CD4-positive, alpha-beta T cell treated with Interleukin-6 at 100 ng/mL for 8 hours (primary cell): ENCODE measurements at regions not wholly inside any gene's neighbourhood (a gene's known extent, or its start where the extent isn't known, plus 50 kb on each side); places are given as distances from the start of the nearest gene placed in this dataset.
"Not testable (repeated sequence)": the region's sequence is repeated elsewhere in the genome, so short reads cannot be mapped to it uniquely, and the experiment has no call there.

Experiments
- DNase-seq: peaks from one replicate; pipeline ENCODE4 v3.0.0-alpha.2; 2020; ENCODE audit warnings: mixed read lengths, low spot score

DNA sequence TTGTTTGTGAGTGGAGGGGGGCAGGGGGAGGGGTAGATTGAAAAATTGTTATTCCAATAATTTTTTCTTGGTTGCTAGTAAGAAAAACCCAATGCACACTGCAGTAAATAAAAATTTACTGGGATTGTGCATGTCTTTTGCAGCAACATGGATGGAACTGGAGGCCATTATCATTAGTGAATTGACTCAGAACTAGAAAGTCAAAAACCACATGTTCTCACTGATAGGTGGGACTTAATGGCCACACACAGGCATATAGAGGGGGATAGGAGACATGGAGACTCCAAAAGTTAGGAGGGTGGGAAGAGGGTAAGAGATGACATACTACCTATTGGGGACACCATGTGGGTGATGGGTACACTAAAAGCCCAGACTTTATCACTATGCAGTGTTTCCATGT lies 67.2 kb downstream of the BUB3 start:
- no peak for DNase-seq

DNA sequence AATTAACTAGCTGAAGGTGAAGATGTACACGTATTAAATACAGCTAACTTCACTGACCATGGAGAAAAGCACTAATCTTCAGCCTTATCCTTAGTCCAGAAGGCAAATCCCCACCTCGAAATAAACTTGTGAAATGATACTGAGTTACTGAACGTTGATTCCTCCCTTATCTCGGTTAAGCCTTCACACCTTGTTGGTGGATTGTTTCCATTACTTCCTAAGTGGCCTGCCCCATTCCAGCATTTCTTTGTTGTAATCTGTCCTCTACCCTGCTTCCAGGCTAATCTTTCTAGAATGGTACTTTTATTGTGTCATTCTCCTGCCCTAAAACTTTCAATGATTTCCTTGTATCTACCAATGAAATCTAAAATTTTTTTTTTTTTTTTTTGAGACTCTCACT lies 68.6 kb downstream of the BUB3 start:
- DNase-seq, result no peak

GRCh38 chr10:123227706-123228105 lies 73.5 kb downstream of the BUB3 start:
- DNase-seq, result no peak

DNA sequence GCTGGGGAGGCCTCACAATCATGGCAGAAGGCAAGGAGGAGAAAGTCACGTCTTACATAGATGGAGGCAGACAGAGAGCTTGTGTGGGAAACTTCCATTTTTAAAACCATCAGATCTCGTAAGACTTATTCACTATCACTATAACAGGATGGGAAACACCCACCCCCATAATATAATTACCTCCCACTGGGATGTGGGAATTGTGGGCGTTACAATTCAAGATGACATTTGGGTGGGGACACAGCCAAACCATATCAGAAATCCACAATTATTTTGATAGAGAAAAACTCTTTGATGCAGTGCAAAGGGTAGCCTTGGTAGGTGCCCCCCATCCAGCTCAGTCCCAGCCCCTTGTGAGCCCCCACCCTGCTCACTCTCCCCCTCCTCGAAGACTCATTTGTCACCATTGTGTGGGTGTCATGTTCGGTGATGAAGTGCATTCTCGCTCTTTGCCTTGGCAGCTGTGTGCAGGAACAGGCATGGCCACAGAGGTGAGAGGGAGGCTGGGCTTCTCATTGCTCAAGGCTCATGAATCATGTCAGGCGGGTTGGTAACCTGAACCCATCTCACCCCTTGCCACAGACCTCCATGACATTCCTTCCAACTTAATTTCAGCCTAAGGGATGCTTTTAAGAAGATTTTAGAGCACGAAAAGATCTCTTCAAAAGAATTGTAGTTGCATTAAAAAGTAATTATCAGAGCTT lies 75.9 kb downstream of the BUB3 start:
- DNase-seq, result no peak

GRCh38 chr10:123232879-123233278 lies 78.7 kb downstream of the BUB3 start:
- DNase-seq, result not testable (repeated sequence)

DNA sequence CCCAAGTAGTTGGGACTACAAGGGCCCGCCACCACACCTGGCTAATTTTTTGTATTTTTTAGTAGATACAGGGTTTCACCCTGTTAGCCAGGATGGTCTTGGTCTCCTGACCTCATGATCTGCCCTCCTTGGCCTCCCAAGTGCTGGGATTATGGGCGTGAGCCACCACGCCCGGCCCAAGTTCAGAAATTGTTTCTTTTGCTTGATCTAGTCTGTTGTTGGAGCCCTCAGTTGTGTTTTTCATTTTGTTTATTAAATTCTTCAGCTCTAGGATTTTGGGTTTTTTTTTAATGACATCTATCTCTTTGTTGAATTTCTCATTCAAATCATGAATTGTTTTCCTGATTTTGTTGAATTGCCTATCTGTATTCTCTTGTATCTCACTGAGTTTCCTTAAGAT lies 80.8 kb downstream of the BUB3 start:
- DNase-seq, result not testable (repeated sequence)

GRCh38 chr10:123236126-123236525 lies 81.9 kb downstream of the BUB3 start:
- DNase-seq, result no peak

DNA sequence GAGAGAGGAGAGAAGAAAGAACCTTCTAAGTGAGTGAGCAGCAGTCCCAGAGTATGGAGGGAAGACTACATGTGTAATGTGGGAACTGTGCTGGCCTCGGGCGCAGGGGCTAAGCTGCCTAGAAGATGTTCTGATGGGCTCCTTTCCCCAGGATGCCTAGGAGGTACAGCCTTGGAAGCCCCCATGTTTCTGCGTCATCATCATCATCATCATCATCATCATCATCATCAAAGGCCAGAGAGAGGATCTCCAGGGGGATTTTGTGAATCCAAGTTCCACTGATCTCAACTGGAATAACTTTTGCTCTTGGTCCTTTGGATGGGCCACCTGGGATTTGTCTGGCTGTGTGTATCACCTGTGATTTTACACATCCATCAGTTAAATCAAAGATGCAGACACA lies 86.0 kb downstream of the BUB3 start:
- no peak for DNase-seq

DNA sequence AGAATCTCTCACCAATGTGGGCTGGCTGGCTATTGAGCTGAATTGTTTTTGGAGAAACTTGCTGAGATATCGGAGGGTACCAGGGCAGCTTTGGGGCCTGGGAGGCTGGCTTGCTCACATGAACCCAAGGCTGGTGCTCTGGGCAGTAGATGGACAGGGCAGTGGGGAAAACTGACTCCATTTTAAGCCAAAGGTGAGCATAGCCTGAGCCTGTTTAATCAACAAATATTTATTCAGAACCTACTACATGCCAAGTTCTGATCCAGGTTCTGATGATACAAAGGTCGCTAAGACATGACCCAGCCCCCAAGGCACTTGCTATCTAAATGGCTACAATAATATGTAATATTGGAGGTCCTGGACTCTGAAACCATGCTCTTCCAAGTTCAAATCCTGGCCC lies 86.6 kb downstream of the BUB3 start:
- DNase-seq, result no peak

DNA sequence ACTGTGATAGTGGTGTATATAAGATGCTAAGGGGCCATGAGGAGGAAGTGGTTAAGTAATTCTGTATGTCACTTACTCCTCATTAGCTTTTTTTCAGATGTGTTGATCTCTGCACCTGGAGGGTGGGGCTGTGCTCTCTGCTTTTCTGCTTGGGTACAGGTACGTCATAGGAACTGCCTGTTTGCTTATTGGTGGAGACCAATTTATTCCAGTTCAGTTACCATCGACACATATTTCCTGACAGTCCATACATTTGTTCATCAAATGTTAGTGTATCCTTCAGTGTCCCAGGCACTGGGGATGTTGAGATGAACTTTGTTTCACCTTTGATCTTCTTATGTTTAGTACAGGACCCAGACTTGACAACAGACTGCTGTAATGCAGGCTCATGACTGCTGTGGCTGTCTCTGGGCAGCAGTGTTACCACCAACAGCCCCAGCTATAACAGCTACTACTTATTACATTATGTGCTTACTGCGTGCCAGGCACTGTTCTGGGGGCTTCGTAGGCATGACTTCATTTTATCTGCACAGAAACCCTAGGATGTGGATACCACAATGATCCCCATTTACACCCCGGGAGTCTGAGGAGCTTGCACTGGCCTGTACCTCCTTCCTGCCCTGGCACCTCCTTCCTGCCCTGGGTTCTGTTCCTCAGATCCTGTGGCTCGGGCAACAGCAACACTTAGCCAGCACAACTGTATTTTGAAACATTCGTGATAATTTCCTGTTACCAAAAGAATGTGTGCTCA lies 87.4 kb downstream of the BUB3 start:
- DNase-seq, result peak; percentile 69

DNA sequence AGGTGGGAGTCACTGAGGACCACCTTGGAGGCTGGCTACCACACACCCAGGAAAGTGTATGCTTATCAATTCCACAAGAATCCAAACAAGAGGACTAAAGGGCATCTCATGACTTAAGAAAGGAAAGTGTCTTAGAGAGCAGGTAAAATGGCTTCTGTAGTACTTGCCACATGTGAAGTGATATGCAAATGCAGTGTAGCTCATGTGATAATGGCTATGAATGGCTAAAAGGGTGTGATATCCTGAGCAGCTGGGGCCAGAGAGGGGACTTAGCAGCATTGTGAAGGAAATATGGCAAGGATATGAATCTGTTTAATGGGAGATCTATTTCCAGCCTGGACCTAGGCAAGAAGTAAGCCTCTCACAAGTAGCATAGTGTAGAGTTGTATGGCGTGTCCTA lies 90.5 kb downstream of the BUB3 start:
- no peak for DNase-seq

DNA sequence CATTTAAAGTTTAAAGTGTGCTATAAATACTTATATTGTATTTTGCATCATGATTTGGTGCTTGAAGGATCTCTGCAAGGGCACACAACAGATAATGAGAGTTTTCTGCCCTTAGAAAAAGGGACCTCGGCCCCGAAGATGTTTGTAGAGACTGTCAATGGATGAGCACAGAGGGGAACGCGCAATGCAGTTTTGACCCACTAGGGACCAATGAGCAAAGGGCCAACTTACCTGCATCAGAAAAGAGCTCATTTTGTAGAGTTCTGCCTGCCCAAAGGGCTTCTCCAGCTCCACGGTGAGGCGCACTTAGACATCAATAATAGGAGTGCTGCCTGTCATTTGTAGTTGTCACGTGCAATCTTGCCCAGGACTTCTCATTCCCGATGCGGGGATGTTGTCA lies 91.1 kb downstream of the BUB3 start:
- DNase-seq, result no peak

DNA sequence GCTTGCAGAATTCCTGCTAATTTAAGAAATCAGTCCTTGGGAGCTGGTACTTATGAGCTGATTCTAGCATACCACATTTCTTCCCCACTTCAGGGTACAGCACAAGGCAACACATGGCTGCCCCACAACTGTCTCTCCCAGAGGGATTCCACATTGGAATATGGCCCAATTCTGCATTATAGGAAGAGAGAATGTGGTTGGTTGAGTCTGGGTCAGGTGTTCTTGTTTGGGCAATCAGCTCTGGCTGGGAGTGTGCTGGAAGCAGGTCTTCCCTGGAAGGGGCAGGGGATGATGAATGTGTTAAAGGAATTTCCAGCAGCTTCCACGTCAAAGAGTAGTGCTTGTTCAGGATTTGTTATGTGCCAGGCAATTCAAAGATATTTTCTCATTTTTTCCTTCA lies 95.7 kb downstream of the BUB3 start:
- DNase-seq, result no peak

- DNase-seq, result no peak
Measured at GRCh38 chr10:123250640-123251039, 96.4 kb downstream of the BUB3 start.

- no peak for DNase-seq
Measured at GRCh38 chr10:123252779-123253178, 98.6 kb downstream of the BUB3 start.

DNA sequence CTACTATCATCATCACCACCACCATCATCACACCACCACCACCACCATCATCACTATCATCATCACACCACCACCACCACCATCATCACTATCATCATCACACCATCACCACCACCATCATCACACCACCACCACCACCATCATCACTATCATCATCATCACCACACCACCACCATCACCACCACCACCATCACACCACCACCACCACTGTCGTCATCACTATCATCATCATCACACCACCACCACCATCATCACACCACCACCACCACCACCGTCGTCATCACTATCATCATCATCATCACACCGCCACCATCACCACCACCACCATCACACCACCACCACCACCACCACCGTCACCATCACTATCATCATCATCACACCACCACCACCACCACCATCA lies 100.1 kb downstream of the BUB3 start:
- DNase-seq, result not testable (repeated sequence)

DNA sequence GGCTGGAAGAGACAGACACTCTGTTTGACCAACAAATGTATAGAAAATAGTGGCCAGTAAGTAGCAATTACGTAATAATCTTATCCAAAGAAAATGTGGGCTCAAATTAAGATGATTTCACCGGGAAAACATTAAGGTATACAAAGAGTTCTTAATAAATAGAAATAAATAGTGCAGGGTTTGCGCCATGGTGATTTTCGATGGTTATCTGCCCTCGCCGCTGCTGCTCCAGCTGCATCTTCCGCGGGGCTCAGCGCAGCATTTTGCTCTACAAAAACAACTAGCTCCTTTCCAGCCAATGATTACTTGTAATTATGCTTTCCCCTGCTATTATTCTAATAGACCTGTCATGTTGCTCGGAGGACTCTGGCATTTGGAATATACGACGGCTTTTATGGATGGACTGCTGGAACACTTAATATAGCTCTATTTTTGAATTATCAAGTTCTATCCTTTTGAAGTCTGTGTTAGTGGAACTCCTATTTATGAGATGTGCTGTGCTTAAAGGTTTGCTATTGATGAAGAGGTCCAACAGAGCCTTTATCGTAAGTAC lies 103.8 kb downstream of the BUB3 start:
- no peak for DNase-seq

DNA sequence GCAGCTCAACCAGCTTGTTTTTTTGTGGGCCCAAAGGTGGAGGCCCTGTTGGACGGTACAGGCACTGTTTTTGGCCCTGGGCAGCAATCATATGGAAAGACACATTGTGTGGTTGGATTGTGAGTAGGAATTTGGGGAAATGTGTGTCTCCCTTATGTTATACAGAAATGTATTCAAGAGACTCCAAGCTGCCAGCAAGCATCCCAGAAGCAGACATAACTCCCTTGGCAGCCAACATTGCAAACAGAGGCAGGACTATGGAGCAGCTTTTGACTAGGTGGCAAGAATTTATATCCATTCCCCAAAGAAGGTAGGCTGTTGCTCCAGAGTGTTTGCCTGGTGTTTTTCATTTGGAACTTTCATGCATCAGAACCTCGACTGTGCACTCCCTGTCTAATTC lies 104.9 kb downstream of the BUB3 start:
- no peak for DNase-seq

DNA sequence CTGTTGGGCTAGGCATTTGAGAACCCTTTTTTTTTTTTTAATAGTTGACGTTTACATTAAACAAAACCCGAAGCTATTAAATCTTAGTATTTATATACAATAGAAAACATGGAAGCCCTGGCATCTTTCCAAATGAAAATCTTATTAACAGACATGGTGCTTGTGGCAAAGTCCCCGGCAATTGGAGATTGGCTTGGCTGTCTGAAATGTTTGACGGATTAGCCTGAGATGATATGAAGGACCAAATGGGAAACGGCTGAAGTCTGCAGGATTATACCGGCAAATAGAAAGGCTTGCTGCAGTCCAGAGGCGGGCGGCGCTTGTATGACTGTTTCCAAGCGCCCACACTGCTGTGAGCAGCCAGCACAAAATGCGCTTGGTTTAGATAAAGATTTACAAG lies 105.6 kb downstream of the BUB3 start:
- DNase-seq, result no peak

DNA sequence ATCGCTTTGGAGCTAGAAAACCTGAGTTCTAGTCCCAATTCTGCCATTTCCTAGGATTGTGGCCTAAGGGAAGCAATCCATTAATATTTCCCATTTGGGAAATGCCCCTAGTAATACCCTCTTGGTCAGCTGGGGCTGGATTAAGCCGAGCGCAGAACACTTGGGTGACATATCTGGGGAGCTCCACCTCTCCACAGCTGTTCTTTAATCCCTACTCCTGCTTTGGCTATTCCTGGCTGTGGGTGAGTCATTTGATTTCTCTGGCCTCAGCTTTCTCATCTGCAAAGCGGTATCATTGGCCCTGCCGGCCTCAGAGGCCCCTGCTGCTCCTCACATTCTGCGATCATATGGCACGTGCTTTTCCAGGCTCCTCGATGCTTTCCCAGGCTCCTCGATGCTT lies 108.3 kb downstream of the BUB3 start:
- DNase-seq, result no peak

GRCh38 chr10:123266971-123267370 lies 112.8 kb downstream of the BUB3 start:
- DNase-seq, result no peak

DNA sequence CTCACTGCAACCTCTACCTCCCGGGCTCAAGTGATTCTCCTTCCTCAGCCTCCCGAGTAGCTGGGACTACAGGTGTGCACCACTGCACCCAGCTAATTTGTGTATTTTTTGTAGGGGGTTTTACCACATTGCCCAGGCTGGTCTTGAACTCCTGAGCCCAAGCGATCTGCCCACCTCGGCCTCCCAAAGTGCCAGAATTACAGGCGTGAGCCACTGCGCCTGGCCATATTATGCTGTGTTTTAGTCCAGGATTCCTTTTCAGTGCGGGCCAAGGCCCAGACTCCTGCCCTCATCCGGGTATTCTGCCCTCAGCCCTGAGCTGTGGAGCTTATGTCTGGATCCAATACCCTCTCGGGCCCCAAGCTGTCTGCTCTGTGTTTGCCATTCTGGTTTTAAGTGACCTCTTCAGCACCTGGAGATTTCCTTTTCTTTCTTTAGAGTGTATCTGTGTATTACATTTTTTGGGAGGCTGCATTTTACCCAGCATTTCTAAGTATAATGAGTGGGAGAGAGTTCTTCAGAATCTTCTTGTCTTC lies 114.9 kb downstream of the BUB3 start:
- no peak for DNase-seq

GRCh38 chr10:123269675-123270074 lies 115.5 kb downstream of the BUB3 start:
- no peak for DNase-seq
